ENCODE measurements at regions not wholly inside any gene's neighbourhood (a gene's known extent, or its start where the extent isn't known, plus 50 kb on each side); places are given as distances from the start of the nearest gene placed in this dataset.

- no peak for DNase-seq (ENCODE audit: low spot score)
Measured at GRCh38 chr12:88638966-88639760, 58.9 kb upstream of the KITLG start.

GRCh38 chr12:88638388-88638787, 58.1 kb upstream of the KITLG start:
- no peak for DNase-seq (ENCODE audit: low spot score)

DNA sequence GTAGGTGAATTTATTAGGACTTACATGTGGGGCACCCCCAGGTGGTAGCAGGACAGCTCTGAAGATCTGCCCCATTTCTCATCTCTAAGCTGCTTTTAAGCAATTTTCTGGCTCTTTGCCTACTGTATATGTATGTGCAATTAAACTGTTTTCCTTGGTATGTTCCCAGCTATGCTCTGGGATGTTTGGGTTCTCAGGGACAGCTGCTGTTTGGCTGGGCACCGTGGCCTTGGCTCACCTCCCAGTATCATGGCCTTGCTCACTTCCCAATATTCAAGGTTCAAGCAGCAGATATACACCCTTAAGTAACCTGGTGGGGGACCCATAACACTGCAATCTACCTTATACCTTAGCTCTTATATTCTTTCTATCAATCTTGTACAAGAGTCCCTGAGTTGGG, 53.7 kb upstream of the KITLG start:
- DNase-seq (ENCODE audit: low spot score), result no peak

DNA sequence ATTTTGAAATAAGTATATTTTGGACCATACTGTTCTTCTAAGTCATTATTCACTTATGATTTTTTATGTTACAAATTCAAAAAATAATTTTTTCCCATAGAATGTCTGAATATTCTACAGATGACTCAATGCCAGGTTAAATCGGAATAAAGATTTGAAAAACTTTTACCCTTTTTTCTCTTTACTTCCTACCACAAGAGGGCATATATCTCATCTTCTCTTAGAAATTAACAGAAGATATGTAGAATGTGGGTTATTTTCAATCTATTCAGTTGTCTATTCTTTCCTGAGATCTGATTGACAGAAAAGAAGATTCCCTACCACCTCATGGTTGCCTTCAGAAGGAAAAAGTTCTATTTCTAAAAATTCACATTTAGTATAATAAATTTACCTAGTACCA, 53.0 kb upstream of the KITLG start:
- peak; percentile 16 for DNase-seq (ENCODE audit: low spot score)

- DNase-seq (ENCODE audit: low spot score), result no peak
Measured at GRCh38 chr12:88630561-88630960, 50.3 kb upstream of the KITLG start.

Data from A172 (cell line).